ENCODE measurements at regions not wholly inside any gene's neighbourhood (a gene's known extent, or its start where the extent isn't known, plus 50 kb on each side); places are given as distances from the start of the nearest gene placed in this dataset.

DNA sequence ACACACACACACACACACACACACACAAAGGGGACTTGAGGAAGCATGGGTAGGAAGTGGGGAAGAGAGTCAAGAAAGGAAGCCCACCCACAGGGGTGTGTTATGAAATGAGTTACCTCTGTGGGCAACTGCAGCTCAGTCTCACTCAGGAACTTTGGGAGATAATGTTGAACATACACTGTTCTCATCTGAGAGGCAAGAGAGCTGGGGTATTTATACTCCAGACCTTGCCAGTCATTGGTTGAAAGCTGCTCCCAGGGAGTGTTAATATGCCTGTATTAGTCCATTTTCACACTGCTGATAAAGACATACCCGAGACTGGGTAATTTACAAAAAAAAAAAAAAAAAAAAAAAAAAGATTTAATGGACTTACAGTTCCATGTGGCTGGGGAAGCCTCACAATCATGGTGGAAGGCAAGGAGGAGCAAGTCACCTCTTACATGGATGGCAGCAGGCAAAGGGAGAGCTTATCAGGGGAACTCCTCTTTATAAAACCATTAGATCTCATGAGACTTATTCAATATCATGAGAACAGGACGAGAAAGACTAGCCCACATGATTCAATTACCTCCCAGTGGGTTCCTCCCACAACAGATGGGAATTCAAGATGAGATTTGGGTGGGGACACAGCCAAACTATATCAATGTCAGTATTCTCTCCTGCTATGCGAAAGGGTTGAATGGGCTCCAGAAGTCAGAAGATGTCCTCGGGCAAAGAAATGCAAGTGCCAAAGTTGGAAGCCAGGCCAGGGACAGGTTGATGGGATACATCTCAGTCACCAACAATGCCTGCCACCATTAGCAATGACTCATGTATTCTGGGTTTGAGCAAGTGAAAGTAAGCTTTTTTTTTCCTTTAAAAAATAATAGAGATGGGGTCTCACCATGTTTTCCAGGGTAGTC, 270.5 kb downstream of the MRTFB start:
- intact Hi-C loops (cut with DNase I), result no loop called here
- no peak for DNase-seq

DNA sequence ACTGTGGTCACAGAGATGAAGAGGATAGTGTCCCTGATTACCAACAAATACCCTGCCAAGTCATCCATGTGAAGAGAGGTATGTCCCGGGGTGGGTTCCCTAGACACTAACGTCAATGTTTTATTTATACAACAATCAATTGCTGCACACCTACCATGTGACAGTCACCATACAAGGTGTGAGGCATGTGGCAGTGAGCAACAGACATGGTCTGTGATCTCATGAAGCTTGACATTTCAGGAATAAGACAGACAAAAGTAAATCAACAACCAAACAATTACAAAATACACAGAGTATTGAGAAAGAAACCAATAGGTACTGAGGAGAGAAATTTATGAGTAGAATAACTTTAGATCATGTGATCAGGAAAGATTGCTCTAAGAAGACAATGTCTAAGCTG, 268.6 kb downstream of the MRTFB start:
- DNase-seq (no peak), ATAC-seq (no peak)
- intact Hi-C loops (cut with DNase I), result no loop called here

More for the DNA sequence above, 270.5 kb downstream of the MRTFB start:
- no peak for ATAC-seq

DNA sequence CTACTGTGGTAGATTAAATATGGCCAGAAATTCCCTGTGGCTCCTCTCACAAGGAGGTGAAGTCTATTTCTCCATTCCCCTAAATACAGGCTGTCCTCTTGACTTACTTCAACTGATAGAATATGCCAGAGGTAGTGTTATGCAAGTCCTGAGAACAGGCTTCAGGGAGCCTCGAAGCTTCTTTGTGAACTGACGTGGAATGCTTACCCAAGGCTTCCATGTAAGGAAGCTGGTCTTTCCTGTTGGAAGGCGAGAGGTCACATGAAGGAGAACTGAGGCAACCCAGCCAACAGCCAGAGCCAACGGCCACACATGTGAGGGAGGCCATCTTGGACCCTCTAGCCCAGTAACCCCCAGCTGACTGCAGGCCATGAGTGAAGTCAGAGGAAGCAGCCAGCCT, 267.9 kb downstream of the MRTFB start:
- ATAC-seq (peak in 1 of 2 donors; percentile 74), DNase-seq (no peak)
- intact Hi-C loops (cut with DNase I), result no loop called here

- ATAC-seq, result no peak
- DNase-seq, result no peak
- intact Hi-C loops (cut with DNase I), result no loop called here
Observed at GRCh38 chr16:14338236-14338635, 267.1 kb downstream of the MRTFB start.

DNA sequence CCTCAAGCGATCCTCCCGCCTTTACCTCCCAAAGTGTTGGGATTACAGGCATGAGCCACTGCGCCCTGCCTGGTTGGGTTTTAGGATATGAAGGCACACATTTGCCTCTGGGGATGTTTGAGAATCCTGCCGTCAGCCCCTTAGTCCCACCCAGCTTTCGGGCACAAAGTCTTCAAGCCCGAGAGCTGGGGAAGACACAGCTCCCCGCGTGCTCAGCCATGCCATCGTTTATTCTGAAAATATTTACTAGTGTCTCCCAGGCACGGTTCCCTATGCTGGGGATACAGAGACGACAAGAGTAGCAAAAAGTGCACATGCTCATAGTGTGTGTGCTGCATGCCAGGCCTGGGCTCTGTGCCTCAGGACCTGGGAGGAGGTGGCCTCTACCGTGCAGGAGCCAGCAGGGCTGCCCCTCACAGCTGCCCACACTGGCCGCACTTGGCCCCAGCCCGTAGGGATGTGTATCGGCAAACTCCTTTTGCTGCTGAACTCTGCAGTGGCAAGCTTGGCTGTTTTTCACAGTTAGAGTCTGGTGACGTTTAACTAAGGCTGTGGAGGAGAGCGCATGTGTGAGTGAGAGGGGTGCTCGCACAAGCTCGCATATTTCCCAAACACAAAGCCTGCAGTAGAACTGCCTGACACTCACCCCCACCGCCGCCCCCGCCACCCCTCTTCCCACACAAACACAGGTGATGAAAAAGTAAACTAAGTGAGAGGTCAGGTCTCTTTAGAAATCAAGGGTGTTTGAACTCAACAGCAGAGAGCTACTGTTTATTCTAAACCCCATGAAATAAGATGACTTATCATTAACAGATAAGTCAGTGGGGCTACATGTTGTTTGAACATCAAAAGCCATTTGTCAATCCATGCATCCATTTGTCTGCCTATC, 266.4 kb downstream of the MRTFB start:
- intact Hi-C loops (cut with DNase I), result no loop called here
- ATAC-seq (peak; percentile 30 to 78), DNase-seq (no peak)

DNA sequence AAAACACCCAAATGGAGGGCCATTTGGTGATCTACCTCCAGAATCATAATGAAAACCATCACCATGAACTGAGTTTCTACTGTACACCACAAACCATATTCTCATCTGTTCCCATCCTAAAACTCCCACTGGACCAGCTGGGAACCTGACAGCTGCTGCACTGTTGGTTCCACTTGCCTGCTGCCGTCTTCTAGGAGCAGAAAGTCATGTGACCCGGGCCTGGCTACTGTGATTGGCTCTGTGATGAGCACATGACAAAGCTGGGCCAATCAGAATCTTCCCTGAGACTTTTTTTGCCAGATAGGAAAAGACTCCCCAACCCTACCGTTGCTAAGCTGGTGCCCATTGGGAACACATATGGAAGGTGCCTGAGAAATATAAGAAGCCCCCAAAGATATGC, 264.2 kb downstream of the MRTFB start:
- ATAC-seq (no peak), DNase-seq (no peak)
- intact Hi-C loops (cut with DNase I), result no loop called here

GRCh38 chr16:14334366-14335080, 263.4 kb downstream of the MRTFB start:
- no peak for DNase-seq
- intact Hi-C loops (cut with DNase I), result no loop called here
- ATAC-seq, result peak in 1 of 2 donors; percentile 70

- intact Hi-C loops (cut with DNase I), result no loop called here
- DNase-seq (no peak), ATAC-seq (no peak)
Observed at GRCh38 chr16:14333361-14333760, 262.2 kb downstream of the MRTFB start.

DNA sequence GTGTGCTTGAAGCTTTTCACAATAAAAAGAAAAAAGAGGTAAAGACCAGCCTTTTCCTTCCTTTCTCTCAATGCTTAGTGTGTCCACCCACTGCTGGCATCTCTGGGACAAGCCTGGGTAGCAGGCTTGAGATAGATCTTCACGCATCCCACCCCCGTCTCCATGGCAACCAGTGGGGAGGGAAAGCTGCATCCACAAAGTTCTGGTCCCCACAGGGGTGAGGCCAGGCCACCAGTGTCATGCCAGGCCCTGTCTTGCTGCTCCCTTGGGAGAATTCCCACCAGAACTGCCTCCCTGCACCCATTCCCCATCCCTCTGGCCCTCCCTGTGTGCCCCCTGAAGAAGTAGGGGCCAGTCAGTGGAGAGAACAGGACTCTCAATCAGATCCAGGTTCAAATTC, 259.9 kb downstream of the MRTFB start:
- intact Hi-C loops (cut with DNase I), result no loop called here
- DNase-seq, result no peak
- no peak for ATAC-seq

GRCh38 chr16:14329727-14330350, 258.7 kb downstream of the MRTFB start:
- DNase-seq (no peak), ATAC-seq (no peak)
- intact Hi-C loops (cut with DNase I), result no loop called here

GRCh38 chr16:14325502-14326401, 254.6 kb downstream of the MRTFB start:
- intact Hi-C loops (cut with DNase I), result no loop called here
- peak; percentile 77 to 79 for ATAC-seq
- no peak for DNase-seq

DNA sequence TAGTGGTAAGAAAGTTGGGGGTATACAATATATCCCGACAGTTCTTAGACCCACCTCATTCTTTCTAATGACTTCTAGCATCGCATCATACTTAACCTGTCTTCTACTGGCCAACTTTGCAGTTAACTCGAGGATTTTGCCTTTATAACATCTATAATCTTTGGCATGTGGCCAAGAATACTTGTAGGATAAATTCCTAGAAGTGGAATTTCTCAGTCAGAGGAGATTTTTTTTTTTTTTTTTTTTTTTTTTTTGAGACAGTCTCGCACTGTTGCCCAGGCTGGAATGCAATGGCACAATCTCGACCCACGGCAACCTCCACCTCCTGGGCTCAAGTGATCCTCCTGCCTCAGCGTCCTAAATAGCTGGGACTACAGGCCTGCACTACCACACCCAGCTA, 253.5 kb downstream of the MRTFB start:
- intact Hi-C loops (cut with DNase I), result no loop called here
- DNase-seq, result no peak
- no peak for ATAC-seq

DNA sequence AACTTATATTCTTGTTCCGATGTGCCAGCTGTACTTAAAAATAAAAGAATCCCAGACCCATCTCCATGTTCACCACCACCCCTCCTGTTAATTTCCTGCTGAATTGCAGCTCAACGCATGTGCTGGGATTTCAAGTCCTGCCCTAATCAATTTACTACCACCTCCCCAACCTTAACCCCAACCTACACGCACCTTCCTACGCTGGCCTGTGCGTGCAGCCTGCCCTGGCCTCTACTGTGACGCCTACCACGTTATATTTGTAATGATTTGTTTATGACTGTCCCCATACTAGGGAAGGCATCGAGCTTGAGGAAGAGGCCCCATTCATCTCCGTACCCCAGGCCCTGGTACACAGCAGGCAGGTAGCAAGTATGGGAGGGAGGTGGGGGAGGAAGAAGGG, 251.1 kb downstream of the MRTFB start:
- intact Hi-C loops (cut with DNase I), result no loop called here

DNA sequence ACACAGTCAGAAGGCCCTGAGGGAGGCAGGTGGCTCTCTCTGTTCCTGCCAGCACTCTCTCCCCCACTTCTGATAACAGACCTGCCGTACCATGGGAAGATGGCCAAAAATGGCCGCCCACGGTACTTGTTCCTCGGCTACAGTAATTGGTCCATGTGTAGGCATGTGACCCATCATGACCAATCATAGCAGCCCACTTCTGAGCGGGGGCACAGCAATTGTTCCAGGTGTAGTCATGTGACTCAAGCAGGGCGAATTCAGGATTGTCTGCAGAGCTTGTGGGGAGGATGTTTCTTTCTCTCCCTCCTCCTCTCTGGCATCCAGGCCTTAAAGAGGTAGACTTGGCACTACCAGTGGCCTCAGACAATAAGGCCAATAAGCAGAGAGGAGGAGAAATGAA, 250.4 kb downstream of the MRTFB start:
- ATAC-seq, result peak in 1 of 2 donors; percentile 24
- DNase-seq, result no peak
- intact Hi-C loops (cut with DNase I), result no loop called here

More for the DNA sequence above, 251.1 kb downstream of the MRTFB start:
- DNase-seq, result no peak
- no peak for ATAC-seq

GRCh38 chr16:14320406-14320805, 249.3 kb downstream of the MRTFB start:
- ATAC-seq (peak in 1 of 2 donors; percentile 14), DNase-seq (no peak)
- intact Hi-C loops (cut with DNase I), result no loop called here
